Mucosa of rectum (tissue), 2 donors: ENCODE measurements at regions not wholly inside any gene's neighbourhood (a gene's known extent, or its start where the extent isn't known, plus 50 kb on each side); places are given as distances from the start of the nearest gene placed in this dataset.
A peak's percentile ranks its signal among the peaks of the same experiment; 100 is the strongest.

Source experiments
- H3K27ac ChIP-seq, 2 donors: one replicate each; pipeline ENCODE4 v1.7.0; 2013; ENCODE audit warnings: inconsistent platforms in 2 of 2, low read depth in 2 of 2, low read length in 2 of 2
- H3K27me3 ChIP-seq, 2 donors: one replicate each; pipeline ENCODE4 v1.7.0; 2013; ENCODE audit warnings: low read length in 2 of 2; ENCODE audit not compliant: control insufficient read depth in 2 of 2, insufficient read depth in 2 of 2
- H3K36me3 ChIP-seq, 2 donors: one replicate each; pipeline ENCODE4 v1.7.0; 2013; ENCODE audit warnings: low read length in 2 of 2; ENCODE audit not compliant: control insufficient read depth in 2 of 2, insufficient read depth in 2 of 2
- H3K4me1 ChIP-seq, 2 donors: one replicate each; pipeline ENCODE4 v1.7.0; 2013; ENCODE audit warnings: low read length in 2 of 2, mild to moderate bottlenecking in 1 of 2; ENCODE audit not compliant: control insufficient read depth in 2 of 2, insufficient read depth in 2 of 2
- H3K4me3 ChIP-seq, 2 donors: one replicate each; pipeline ENCODE4 v1.7.0; 2013; ENCODE audit warnings: low read length in 2 of 2
- H3K9ac ChIP-seq, 2 donors: one replicate each; pipeline ENCODE4 v1.7.0; 2013; ENCODE audit warnings: low read length in 2 of 2, low read depth in 1 of 2, mild to moderate bottlenecking in 1 of 2
- H3K9me3 ChIP-seq, 2 donors: one replicate each; pipeline ENCODE4 v1.7.0; 2013; ENCODE audit warnings: low read length in 2 of 2; ENCODE audit not compliant: control insufficient read depth in 2 of 2
- donor health status: healthy.
- donor health status: Normal muscosa, but diverticular disease.

DNA sequence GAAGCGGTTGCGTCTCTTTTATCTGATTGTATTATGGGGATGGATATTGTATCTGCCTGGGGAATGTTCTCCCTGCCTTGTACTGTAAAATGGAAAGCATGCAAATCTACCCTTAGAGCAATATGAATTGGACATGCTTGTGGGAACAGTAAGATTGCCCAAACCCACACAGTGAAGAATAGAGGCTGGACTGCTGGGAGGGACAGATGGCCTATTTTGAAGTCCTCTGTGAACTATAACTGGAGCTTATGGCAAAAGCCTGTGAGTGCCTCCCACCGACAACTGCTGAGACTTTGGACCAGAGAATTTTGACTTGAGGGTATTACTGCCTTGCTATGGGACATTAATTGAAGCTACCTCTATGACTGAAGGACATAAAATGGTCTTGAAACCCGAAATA is 168.9 kb downstream of the ERCC6L2 start:
- Histone ChIP-seq H3K27me3 (no peaks in the 10 kb centered on the region), H3K4me3 (no peak overlapping the region), H3K27ac (no peak overlapping the region), H3K9ac (no peak overlapping the region), H3K9me3 (no peaks in the 10 kb centered on the region), H3K36me3 (no peaks in the 10 kb centered on the region), H3K4me1 (peaks cover 6 to 15% of the 10 kb centered on the region in 2 donors)

DNA sequence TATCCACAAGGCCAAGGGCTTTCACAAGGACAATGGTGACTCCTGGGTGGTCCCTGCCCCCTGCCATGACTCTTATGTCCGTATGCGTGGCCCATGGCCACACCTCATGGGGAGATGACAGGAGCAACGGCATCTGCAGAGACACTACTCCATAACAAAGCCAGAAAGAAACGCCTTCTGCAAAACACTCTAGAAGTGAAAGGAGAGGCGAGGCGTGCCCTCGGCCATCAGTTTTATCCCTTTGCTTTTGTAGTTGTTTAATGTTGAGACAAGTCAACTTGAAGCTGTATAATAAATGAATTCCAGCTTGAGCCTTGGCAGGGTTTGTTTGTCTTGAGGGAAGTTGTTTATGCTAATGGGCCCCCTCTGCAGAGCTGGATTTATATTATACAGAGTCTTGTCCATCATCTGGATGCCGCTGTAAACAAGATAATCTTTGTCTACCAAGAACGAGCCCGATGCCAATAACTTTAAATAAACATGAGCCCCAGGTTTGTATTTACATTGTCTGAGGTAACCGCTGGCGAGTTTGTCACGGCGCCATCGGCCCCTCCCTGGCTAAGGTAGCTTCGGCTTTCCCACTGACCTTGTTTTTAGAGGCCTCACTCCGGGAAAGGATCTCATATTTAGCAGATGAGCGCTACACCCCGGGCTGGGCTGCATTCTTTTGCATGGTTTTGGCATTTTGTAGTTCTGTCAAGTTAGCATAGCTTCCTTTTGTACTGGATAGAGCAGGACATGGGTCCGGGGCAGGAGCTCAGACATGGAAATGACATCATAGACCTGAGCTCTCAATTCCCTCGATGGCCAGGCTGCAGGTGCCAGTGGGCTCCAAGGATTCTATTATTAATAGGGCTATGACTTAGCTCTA is 165.3 kb downstream of the ERCC6L2 start:
- no peak overlapping the region for H3K4me3 ChIP-seq
- no peaks in the 10 kb centered on the region for H3K27me3 ChIP-seq
- no peak overlapping the region for H3K9ac ChIP-seq
- H3K4me1 ChIP-seq, result peaks cover 6 to 9% of the 10 kb centered on the region in 2 donors
- peak overlapping the region; percentile 52 for H3K27ac ChIP-seq
- H3K36me3 ChIP-seq, result no peaks in the 10 kb centered on the region
- no peaks in the 10 kb centered on the region for H3K9me3 ChIP-seq

- Histone ChIP-seq H3K4me3 (no peak overlapping the region), H3K27me3 (no peaks in the 10 kb centered on the region), H3K9ac (no peak overlapping the region), H3K27ac (no peak overlapping the region), H3K9me3 (no peaks in the 10 kb centered on the region), H3K36me3 (no peaks in the 10 kb centered on the region), H3K4me1 (peaks cover 6 to 9% of the 10 kb centered on the region in 2 donors)
These were observed 163.4 kb downstream of the ERCC6L2 start for GRCh38 chr9:96038914-96039313.

- no peaks in the 10 kb centered on the region for H3K36me3 ChIP-seq
- H3K4me1 ChIP-seq, result peaks cover 6 to 9% of the 10 kb centered on the region in 2 donors
These were observed 162.8 kb downstream of the ERCC6L2 start for GRCh38 chr9:96038271-96038670.

GRCh38 chr9:96034553-96035122 is 159.1 kb downstream of the ERCC6L2 start:
- Histone ChIP-seq H3K4me1 (no peaks in the 10 kb centered on the region), H3K4me3 (no peak overlapping the region), H3K27ac (no peak overlapping the region), H3K27me3 (no peaks in the 10 kb centered on the region), H3K9me3 (no peaks in the 10 kb centered on the region), H3K9ac (no peak overlapping the region), H3K36me3 (no peaks in the 10 kb centered on the region)

More at GRCh38 chr9:96038271-96038670, 162.8 kb downstream of the ERCC6L2 start:
- no peak overlapping the region for H3K9ac ChIP-seq
- H3K27ac ChIP-seq, result no peak overlapping the region
- no peak overlapping the region for H3K4me3 ChIP-seq
- no peaks in the 10 kb centered on the region for H3K9me3 ChIP-seq
- no peaks in the 10 kb centered on the region for H3K27me3 ChIP-seq

DNA sequence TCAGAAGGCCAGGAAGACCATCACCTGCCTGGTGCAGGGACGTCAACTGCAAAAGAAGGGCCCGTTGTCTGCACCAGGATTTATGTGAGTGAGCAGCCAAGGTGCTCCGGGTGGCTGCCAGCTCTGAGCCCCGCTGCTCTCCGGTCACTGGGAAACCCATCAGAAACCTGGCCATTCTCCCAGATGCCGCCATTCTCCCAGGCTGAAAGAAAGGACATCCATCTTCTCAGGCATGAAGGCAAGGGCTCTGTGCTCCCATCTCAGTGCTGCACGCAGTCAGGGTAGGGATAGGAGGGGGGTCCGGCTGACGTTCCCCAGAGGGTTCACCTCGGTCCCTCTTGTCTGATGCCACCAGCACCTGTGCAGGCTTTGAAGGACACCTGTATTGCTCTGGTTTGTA is 158.4 kb downstream of the ERCC6L2 start:
- no peak overlapping the region for H3K27ac ChIP-seq
- no peak overlapping the region for H3K9ac ChIP-seq
- H3K4me1 ChIP-seq, result no peaks in the 10 kb centered on the region
- no peaks in the 10 kb centered on the region for H3K9me3 ChIP-seq
- H3K4me3 ChIP-seq, result no peak overlapping the region
- no peaks in the 10 kb centered on the region for H3K36me3 ChIP-seq
- H3K27me3 ChIP-seq, result no peaks in the 10 kb centered on the region

DNA sequence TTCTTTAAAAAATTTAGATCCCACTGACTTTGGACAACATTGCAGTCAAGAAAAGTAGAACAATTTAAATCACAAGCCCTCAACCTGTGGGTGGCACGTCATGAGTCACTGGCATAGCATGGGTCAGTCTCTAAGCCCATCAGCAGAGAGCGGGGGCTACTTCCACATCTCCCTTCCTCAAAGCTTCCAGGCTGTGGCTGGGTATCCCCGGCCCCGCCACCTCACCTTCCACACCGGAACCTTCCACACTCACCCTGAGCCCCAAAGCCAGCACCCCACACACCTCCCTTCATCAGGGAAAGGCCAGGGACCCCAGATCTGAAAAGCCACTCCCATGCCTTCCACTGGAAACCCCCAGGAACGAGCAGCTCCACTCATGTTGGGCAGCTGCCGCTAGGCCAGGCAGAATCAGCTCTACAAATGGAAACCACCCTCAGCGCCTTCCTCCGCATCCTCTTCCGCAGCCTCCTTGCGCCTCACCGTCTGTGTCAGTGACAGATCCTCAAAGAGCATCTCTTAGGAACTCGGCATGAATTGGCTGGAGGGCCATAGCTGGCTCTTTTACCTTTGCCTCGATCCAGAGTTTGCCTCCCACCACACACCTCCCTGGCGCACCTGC is 156.5 kb downstream of the ERCC6L2 start:
- Histone ChIP-seq H3K27me3 (peaks cover 0 to 7% of the 10 kb centered on the region in 2 donors), H3K36me3 (no peaks in the 10 kb centered on the region), H3K27ac (peak overlapping the region in 1 of 2 donors; percentile 4), H3K9ac (no peak overlapping the region), H3K4me3 (no peak overlapping the region), H3K4me1 (peaks cover 2% of the 10 kb centered on the region in 2 donors), H3K9me3 (no peaks in the 10 kb centered on the region)

- Histone ChIP-seq H3K9me3 (no peaks in the 10 kb centered on the region), H3K36me3 (no peaks in the 10 kb centered on the region), H3K27ac (peak overlapping the region; percentile 4 to 14), H3K4me3 (no peak overlapping the region), H3K27me3 (peaks cover 0 to 12% of the 10 kb centered on the region in 2 donors), H3K4me1 (peaks cover 2 to 3% of the 10 kb centered on the region in 2 donors), H3K9ac (no peak overlapping the region)
These were observed 155.9 kb downstream of the ERCC6L2 start for GRCh38 chr9:96031366-96031824.

GRCh38 chr9:96029722-96030530 is 154.4 kb downstream of the ERCC6L2 start:
- no peaks in the 10 kb centered on the region for H3K36me3 ChIP-seq
- H3K27me3 ChIP-seq, result peaks cover 3 to 12% of the 10 kb centered on the region in 2 donors
- no peak overlapping the region for H3K4me3 ChIP-seq
- no peak overlapping the region for H3K27ac ChIP-seq
- H3K9me3 ChIP-seq, result no peaks in the 10 kb centered on the region
- no peak overlapping the region for H3K9ac ChIP-seq
- peaks cover 2 to 3% of the 10 kb centered on the region in 2 donors for H3K4me1 ChIP-seq
